ENCODE measurements at regions not wholly inside any gene's neighbourhood (a gene's known extent, or its start where the extent isn't known, plus 50 kb on each side); places are given as distances from the start of the nearest gene placed in this dataset.
"Not testable (repeated sequence)": the region's sequence is repeated elsewhere in the genome, so short reads cannot be mapped to it uniquely, and the experiment has no call there.

- DNase-seq, result no peak
Observed at GRCh38 chr6:119431799-119432198, 82.2 kb upstream of the MAN1A1 start.

DNA sequence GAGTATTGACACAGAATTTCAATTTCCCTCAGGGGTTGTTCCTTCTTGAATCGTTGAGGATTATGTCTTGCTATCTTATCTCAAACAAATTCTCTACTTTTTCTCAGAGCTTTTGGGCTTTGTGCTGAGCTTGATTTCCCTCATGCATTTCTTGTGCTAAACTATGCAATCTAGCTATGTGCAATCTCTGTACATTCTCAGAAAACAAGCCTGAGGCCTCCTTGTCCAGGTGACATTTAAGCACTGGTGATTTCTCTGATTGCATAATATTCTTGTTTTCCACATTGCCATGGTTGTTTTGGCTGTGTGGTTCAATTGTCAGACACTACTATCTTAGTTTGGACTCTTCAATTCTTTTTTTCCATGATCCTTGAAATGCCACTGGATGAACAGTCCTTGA, 81.2 kb upstream of the MAN1A1 start:
- no peak for DNase-seq

GRCh38 chr6:119428633-119429032, 79.1 kb upstream of the MAN1A1 start:
- no peak for DNase-seq

GRCh38 chr6:119426619-119427018, 77.1 kb upstream of the MAN1A1 start:
- DNase-seq, result no peak

GRCh38 chr6:119423996-119424395, 74.4 kb upstream of the MAN1A1 start:
- DNase-seq, result no peak

DNA sequence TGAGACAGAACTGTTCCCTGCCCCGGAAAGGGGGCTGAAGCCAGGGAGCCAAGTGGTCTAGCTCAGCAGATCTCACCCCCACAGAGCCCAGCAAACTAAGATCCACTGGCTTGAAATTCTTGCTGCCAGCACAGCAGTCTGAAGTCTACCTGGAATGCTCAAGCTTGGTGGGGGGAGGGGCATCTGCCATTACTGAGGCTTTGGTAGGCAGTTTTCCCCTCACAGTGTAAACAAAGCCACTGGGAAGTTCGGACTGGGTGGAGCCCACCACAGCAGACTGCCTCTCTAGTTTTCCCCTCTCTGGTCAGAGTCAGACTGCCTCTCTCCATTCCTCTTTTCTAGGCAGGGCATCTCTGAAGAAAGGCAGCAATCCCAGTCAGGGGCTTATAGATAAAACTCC, 68.5 kb upstream of the MAN1A1 start:
- not testable (repeated sequence) for DNase-seq

- no peak for DNase-seq
Observed at GRCh38 chr6:119407156-119407555, 57.6 kb upstream of the MAN1A1 start.

DNA sequence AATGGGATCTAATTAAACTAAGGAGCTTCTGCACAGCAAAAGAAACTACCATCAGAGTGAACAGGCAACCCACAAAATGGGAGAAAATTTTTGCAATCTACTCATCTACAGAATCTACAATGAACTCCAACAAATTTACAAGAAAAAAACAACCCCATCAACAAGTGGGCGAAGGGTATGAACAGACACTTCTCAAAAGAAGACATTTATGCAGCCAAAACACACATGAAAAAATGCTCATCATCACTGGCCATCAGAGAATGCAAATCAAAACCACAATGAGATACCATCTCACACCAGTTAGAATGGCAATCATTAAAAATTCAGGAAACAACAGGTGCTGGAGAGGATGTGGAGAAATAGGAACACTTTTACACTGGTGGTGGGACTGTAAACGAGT, 55.6 kb upstream of the MAN1A1 start:
- DNase-seq, result not testable (repeated sequence)

Measured in CD4-positive, alpha-beta T cell treated with Interleukin-6 for 4 hours (primary cell).